AG04450 (cell line): ENCODE measurements at regions not wholly inside any gene's neighbourhood (a gene's known extent, or its start where the extent isn't known, plus 50 kb on each side); places are given as distances from the start of the nearest gene placed in this dataset.

Source experiments
- CTCF ChIA-PET: fragments of 300-600, 350-600 bp; formaldehyde crosslinking; extraction: SDS; loops from one replicate; lab custom pipeline; 2022; ENCODE audit warnings: antibody characterized with exemption, inconsistent platforms; lab: Charles Lee
- POLR2A ChIA-PET: fragments of 350-600 bp; formaldehyde crosslinking; extraction: SDS; loops from one replicate; lab custom pipeline; 2021; ENCODE audit warnings: antibody characterized with exemption, inconsistent platforms; lab: Yijun Ruan, JAX
- DNase-seq: peaks from one replicate; pipeline ENCODE4 v3.0.0-alpha.2; 2011; ENCODE audit warnings: low read depth, low spot score
- H3K27ac ChIP-seq: one replicate; pipeline ENCODE4 v1.5.1; 2012; ENCODE audit warnings: low read depth, low read length, control low read depth
- H3K27me3 ChIP-seq: one replicate; pipeline ENCODE4 v1.6.0; 2012; ENCODE audit warnings: low read length; ENCODE audit not compliant: control insufficient read depth, insufficient read depth
- H3K4me3 ChIP-seq: 2 replicates; pipeline ENCODE4 v1.5.1; 2011; ENCODE audit warnings: mild to moderate bottlenecking, low read depth, low read length, control low read depth
- H3K9me3 ChIP-seq: 2 replicates; pipeline ENCODE4 v1.5.1; 2012; ENCODE audit warnings: low read length; ENCODE audit not compliant: control insufficient read depth, insufficient read depth
- CTCF ChIP-seq: IDR thresholded peaks from 2 replicates; pipeline ENCODE4 v1.5.1; 2011; ENCODE audit warnings: low read depth, low read length, control low read depth, inconsistent platforms

GRCh38 chr18:67282796-67283195, 233.7 kb downstream of the DSEL start:
- Histone ChIP-seq H3K4me3 (no peak overlapping the region), H3K27ac (no peak overlapping the region), H3K27me3 (no peaks in the 10 kb centered on the region), H3K9me3 (no peaks in the 10 kb centered on the region)
- CTCF ChIA-PET, result no interaction called here
- no peak for TF ChIP-seq CTCF
- no peak for DNase-seq
- POLR2A ChIA-PET, result no interaction called here

GRCh38 chr18:67281746-67282145, 234.8 kb downstream of the DSEL start:
- DNase-seq, result no peak
- H3K27ac ChIP-seq, result no peak overlapping the region
- H3K9me3 ChIP-seq, result no peaks in the 10 kb centered on the region
- CTCF ChIA-PET, result interaction anchor here (1.2 kb wide), 1 partner anchor 1379 kb away, joined by 4 read pairs; no protein-coding TSS in a partner anchor
- H3K27me3 ChIP-seq, result no peaks in the 10 kb centered on the region
- POLR2A ChIA-PET, result no interaction called here
- TF ChIP-seq CTCF, result no peak
- no peak overlapping the region for H3K4me3 ChIP-seq

GRCh38 chr18:67280486-67281242, 235.9 kb downstream of the DSEL start:
- ChIA-PET CTCF (interaction anchor here (0.6 to 1.2 kb wide), 2 partner anchors 146 to 1380 kb away, joined by 4 read pairs; no protein-coding TSS in a partner anchor), POLR2A (no interaction called here)
- no peak overlapping the region for H3K4me3 ChIP-seq
- no peaks in the 10 kb centered on the region for H3K27me3 ChIP-seq
- DNase-seq, result no peak
- no peak for TF ChIP-seq CTCF
- H3K27ac ChIP-seq, result no peak overlapping the region
- no peaks in the 10 kb centered on the region for H3K9me3 ChIP-seq

- ChIA-PET CTCF (no interaction called here), POLR2A (no interaction called here)
- TF ChIP-seq CTCF, result no peak
These were observed 236.5 kb downstream of the DSEL start for GRCh38 chr18:67279988-67280387.

GRCh38 chr18:67278984-67279383, 237.5 kb downstream of the DSEL start:
- CTCF ChIA-PET, result interaction anchor here (0.8 kb wide), 1 partner anchor 9 kb away, joined by 3 read pairs; no protein-coding TSS in a partner anchor
- no peak for DNase-seq
- no peak overlapping the region for H3K4me3 ChIP-seq
- TF ChIP-seq CTCF, result no peak
- no peaks in the 10 kb centered on the region for H3K27me3 ChIP-seq
- no peaks in the 10 kb centered on the region for H3K9me3 ChIP-seq
- no peak overlapping the region for H3K27ac ChIP-seq
- POLR2A ChIA-PET, result no interaction called here

More at GRCh38 chr18:67279988-67280387, 236.5 kb downstream of the DSEL start:
- no peaks in the 10 kb centered on the region for H3K9me3 ChIP-seq
- no peaks in the 10 kb centered on the region for H3K27me3 ChIP-seq
- H3K4me3 ChIP-seq, result no peak overlapping the region
- no peak for DNase-seq
- no peak overlapping the region for H3K27ac ChIP-seq
